ENCODE measurements at regions not wholly inside any gene's neighbourhood (a gene's known extent, or its start where the extent isn't known, plus 50 kb on each side); places are given as distances from the start of the nearest gene placed in this dataset.

- no peak overlapping the region for H2AFZ ChIP-seq (ENCODE audit: low read length)
- no peak overlapping the region for H3K9ac ChIP-seq (ENCODE audit: low read length)
- no peaks in the 10 kb centered on the region for H4K20me1 ChIP-seq (ENCODE audit: insufficient read depth, low read length)
- H3F3A ChIP-seq (ENCODE audit: insufficient read depth, low read length), result no peaks in the 10 kb centered on the region
- H3K36me3 ChIP-seq (replicated peaks; ENCODE audit: insufficient read depth, low read length), result no peaks in the 10 kb centered on the region
- DNase-seq, result no peak
- H3K27me3 ChIP-seq (replicated peaks; ENCODE audit: insufficient read depth, low read length), result no peaks in the 10 kb centered on the region
- no peak overlapping the region for H3K27ac ChIP-seq (ENCODE audit: low read length)
- H3K9me3 ChIP-seq (replicated peaks; ENCODE audit: insufficient read depth, low read length), result no peaks in the 10 kb centered on the region
- H3K79me2 ChIP-seq (ENCODE audit: low read length), result no peaks in the 10 kb centered on the region
- no peaks in the 10 kb centered on the region for H3K9me2 ChIP-seq (replicated peaks; ENCODE audit: insufficient read depth, low read length)
- no peak overlapping the region for H3K4me2 ChIP-seq (ENCODE audit: low read depth, low read length)
- H3K4me3 ChIP-seq (ENCODE audit: low read length), result no peak overlapping the region
- TF ChIP-seq EZH2phosphoT487 (IDR thresholded peaks at IDR 0.05; ENCODE audit: low read length) (no peak), EZH2 (optimal IDR thresholded peaks at IDR 0.05; ENCODE audit: low read depth, low read length) (no peak), CTCF (IDR thresholded peaks at IDR 0.05; ENCODE audit: low read length) (no peak)
- H3K4me1 ChIP-seq (ENCODE audit: low read length), result no peaks in the 10 kb centered on the region
These were observed 389.2 kb downstream of the NXPH1 start for GRCh38 chr7:8822595-8822994.

GRCh38 chr7:8823486-8823885, 390.1 kb downstream of the NXPH1 start:
- H2AFZ ChIP-seq (ENCODE audit: low read length), result no peak overlapping the region
- TF ChIP-seq EZH2phosphoT487 (IDR thresholded peaks at IDR 0.05; ENCODE audit: low read length) (no peak), EZH2 (optimal IDR thresholded peaks at IDR 0.05; ENCODE audit: low read depth, low read length) (no peak), CTCF (IDR thresholded peaks at IDR 0.05; ENCODE audit: low read length) (no peak)
- H4K20me1 ChIP-seq (ENCODE audit: insufficient read depth, low read length), result no peaks in the 10 kb centered on the region

GRCh38 chr7:8827329-8827728, 393.9 kb downstream of the NXPH1 start:
- Histone ChIP-seq H3K4me3 (ENCODE audit: low read length) (no peak overlapping the region), H3K9me3 (replicated peaks; ENCODE audit: insufficient read depth, low read length) (no peaks in the 10 kb centered on the region), H3K4me1 (ENCODE audit: low read length) (no peaks in the 10 kb centered on the region), H3K79me2 (ENCODE audit: low read length) (no peaks in the 10 kb centered on the region), H2AFZ (ENCODE audit: low read length) (no peak overlapping the region), H3K36me3 (replicated peaks; ENCODE audit: insufficient read depth, low read length) (no peaks in the 10 kb centered on the region), H3K4me2 (ENCODE audit: low read depth, low read length) (no peak overlapping the region), H3K9ac (ENCODE audit: low read length) (no peak overlapping the region), H3K9me2 (replicated peaks; ENCODE audit: insufficient read depth, low read length) (no peaks in the 10 kb centered on the region), H3K27ac (ENCODE audit: low read length) (no peak overlapping the region), H3K27me3 (replicated peaks; ENCODE audit: insufficient read depth, low read length) (no peaks in the 10 kb centered on the region), H3F3A (ENCODE audit: insufficient read depth, low read length) (no peaks in the 10 kb centered on the region), H4K20me1 (ENCODE audit: insufficient read depth, low read length) (no peaks in the 10 kb centered on the region)
- DNase-seq, result no peak
- TF ChIP-seq EZH2 (optimal IDR thresholded peaks at IDR 0.05; ENCODE audit: low read depth, low read length) (no peak), CTCF (IDR thresholded peaks at IDR 0.05; ENCODE audit: low read length) (no peak), EZH2phosphoT487 (IDR thresholded peaks at IDR 0.05; ENCODE audit: low read length) (no peak)

More at GRCh38 chr7:8823486-8823885, 390.1 kb downstream of the NXPH1 start:
- Histone ChIP-seq H3F3A (ENCODE audit: insufficient read depth, low read length) (no peaks in the 10 kb centered on the region), H3K36me3 (replicated peaks; ENCODE audit: insufficient read depth, low read length) (no peaks in the 10 kb centered on the region), H3K4me2 (ENCODE audit: low read depth, low read length) (no peak overlapping the region), H3K4me3 (ENCODE audit: low read length) (no peak overlapping the region), H3K9ac (ENCODE audit: low read length) (no peak overlapping the region), H3K27ac (ENCODE audit: low read length) (no peak overlapping the region), H3K9me3 (replicated peaks; ENCODE audit: insufficient read depth, low read length) (no peaks in the 10 kb centered on the region), H3K4me1 (ENCODE audit: low read length) (no peaks in the 10 kb centered on the region), H3K27me3 (replicated peaks; ENCODE audit: insufficient read depth, low read length) (no peaks in the 10 kb centered on the region), H3K9me2 (replicated peaks; ENCODE audit: insufficient read depth, low read length) (no peaks in the 10 kb centered on the region), H3K79me2 (ENCODE audit: low read length) (no peaks in the 10 kb centered on the region)
- DNase-seq, result no peak

All from MM.1S (cell line).